Activated T-cell treated with anti-CD3 and anti-CD28 coated beads, Interleukin-2, amount 50 U/mL, for 48 hours (primary cell): ENCODE measurements at regions not wholly inside any gene's neighbourhood (a gene's known extent, or its start where the extent isn't known, plus 50 kb on each side); places are given as distances from the start of the nearest gene placed in this dataset.
"Not testable (repeated sequence)": the region's sequence is repeated elsewhere in the genome, so short reads cannot be mapped to it uniquely, and the experiment has no call there.

Source experiments
- DNase-seq, 2 experiments: peaks; one replicate each; pipeline ENCODE4 v3.0.0-alpha.2; 2020

GRCh38 chr2:195289081-195289480, 367.9 kb upstream of the SLC39A10 start:
- DNase-seq, result no peak

- DNase-seq, result no peak
These were observed 377.1 kb upstream of the SLC39A10 start for GRCh38 chr2:195279840-195280427.

DNA sequence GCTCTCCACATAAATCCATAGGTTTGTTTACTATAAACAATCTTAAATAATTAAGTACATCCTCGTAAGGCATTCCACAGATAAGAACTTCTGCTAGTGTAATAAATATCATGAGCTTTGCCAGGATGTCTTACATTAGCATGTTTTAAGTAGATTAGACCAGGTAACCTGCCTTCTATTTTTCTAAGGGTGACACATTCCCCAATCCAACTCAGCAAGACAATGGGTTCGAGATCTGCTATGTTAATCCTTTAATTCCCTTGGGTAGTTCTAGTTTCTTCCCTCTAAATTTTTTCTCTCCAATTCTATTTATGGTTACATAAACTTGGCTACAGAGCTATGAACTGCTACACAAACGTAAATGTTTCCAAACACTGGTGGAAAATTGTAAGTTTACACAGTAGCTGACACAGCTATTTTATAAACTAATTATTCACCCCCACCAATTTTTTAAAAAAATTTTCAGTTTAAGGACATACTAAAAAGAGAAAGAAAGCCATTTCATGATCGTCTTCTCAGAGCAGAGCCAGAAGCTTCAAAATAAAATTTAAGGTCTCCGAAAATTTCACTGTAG, 386.5 kb upstream of the SLC39A10 start:
- no peak for DNase-seq

- DNase-seq, result no peak
These were observed 387.8 kb upstream of the SLC39A10 start for GRCh38 chr2:195269220-195269619.

GRCh38 chr2:195257979-195258378, 399.0 kb upstream of the SLC39A10 start:
- DNase-seq, result no peak

DNA sequence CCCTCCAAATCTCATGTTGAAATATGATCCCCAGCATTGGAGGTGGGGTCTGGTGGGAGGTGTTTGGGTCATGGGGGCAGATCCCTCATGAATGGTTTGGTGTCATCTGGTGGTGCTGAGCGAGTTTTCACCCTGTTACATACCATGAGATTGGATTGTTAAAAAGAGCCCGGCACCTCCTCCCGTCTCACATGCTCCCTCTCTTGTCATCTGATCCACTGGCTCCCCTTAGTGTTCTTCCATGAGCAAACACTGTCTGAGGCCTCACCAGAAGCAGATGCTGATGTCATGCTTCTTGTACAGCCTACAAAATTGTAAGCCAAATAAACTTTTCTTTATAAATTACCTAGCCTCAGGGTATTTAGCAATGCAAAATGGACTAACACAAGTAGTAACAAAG, 405.0 kb upstream of the SLC39A10 start:
- no peak for DNase-seq

- no peak for DNase-seq
These were observed 405.8 kb upstream of the SLC39A10 start for GRCh38 chr2:195251214-195251613.

DNA sequence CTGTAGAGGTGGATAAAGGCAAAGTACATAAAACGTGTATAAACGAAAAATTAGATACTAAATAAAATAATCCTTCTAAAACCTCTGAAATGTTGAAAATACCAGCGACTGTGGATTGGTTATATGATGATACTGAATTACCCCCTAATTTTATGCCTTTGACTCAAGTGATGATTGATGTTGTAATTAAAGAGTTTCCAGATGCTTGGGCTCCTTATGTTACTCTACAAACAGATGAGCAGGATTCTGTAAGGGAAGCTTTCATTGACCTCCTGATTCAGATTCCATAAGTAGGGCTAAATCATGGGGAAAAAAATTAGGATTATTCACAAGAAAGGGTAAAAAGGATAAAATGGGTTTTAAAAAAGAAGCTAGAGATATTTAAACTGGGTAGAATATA, 418.2 kb upstream of the SLC39A10 start:
- DNase-seq, result no peak

DNA sequence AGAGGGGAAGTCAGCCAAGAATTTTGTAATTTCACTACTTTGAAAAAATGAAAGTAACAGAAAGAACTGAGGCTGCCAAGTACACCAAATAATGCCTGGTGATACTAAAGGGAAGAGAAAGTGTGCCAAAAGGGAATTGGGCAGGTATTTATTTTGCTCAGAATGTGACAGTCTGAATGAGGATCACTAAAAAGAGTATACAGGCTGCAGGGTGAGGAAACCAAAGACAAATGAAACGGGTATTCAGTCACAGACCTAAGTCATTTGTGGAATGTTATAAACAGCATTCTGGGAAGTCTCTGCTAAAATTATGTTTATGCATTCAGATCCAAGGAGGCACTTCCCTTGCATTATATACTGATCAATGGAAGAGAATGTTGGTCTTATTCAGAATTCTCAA, 418.6 kb upstream of the SLC39A10 start:
- DNase-seq, result no peak

GRCh38 chr2:195228547-195228946, 428.5 kb upstream of the SLC39A10 start:
- not testable (repeated sequence) for DNase-seq

DNA sequence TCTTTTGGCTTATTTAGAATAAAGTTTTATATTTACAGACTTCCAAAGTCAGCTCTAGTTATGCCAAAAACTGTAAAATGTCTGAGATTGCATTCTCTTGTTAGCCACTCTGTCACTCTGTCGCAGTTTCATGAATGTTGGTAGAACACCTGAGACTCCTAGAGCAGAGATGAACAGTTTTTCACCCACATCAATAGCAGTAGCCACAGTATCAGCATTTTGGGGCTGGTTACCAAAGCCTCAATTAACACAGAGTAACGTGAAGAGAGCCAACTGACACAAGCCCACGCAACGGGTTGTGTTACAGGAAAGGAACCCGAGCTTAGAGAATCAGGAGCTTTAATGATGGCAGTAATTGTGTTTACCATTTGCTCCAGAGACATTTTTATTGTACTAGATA, 443.0 kb upstream of the SLC39A10 start:
- DNase-seq, result no peak

DNA sequence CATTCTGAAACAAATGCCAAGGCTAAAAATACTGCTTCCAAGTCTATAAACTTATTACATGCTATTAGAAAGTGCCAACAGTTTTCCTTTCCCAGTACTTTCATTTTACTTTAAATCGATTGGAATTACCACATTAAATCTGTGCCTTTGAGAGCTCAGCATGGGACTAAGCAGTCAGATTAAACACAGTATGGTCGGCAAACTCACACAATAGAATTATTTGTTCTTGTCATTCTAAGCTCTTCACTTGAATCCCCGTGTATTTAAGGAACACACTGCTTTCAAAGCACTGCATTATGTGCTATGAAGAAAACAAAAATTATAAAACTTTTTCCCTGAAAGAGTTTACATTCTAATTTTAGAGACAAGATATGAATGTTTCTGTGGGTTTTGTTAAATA, 444.4 kb upstream of the SLC39A10 start:
- DNase-seq, result no peak

DNA sequence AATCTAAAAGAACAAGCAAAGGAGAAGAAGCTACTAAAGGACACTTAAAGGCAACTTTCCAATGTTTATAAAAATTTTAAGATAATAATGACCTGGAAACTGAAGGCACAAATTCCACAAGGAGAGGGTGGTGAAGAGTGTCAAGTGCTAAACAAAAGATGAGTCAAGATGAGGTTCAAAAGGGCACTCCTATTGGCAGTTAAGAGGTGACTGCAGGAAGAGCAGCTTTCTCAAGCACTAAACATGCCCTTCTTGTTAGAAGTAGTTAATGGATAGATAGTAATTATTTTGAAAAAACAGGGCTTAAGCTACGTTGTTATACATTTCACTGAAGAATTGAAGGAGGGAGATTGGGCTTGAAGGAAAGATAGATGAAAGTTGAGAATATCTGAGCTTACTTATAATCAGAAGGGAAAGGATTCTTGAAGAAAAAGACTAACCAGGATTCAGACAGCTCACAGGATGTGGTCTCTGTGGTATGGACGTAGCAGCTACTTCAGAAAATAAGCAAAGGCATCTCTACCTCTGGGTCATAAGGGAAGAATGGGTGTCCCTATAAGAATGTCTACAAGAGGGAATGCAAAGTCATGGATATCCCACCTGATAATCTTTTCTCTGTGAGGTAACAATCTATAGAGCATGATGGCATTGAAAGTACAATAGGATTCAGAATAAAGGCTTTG, 454.7 kb upstream of the SLC39A10 start:
- no peak for DNase-seq

- DNase-seq, result no peak
These were observed 457.2 kb upstream of the SLC39A10 start for GRCh38 chr2:195199864-195200263.

DNA sequence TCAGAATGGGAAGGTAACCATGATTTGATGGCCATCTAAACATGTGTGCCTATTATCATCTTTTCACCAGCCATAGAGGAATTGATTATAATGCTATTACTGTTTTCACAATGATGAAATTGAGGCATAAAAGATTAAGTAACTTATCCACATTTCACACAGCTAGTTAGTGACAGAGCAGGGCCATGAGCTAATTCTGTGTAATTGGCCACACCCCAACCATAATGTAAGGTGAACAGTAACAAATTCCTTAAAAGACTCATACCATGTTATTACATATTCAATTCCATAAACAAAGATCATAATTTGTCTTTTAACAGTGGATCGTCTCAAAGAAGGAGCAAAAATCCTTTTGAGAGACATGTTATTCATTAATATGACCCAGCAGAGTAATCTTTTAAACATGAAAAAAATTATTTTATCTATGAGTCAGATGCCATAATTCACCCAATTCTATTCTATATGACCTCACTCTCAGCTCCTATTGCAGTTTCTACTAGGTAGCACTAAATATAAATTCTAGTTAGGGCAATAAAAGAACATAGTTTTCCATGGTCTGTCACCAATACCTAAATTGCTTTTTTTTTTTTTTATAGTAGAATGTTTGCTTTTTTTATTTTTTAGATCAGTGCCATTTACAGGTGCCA, 475.8 kb upstream of the SLC39A10 start:
- no peak for DNase-seq

DNA sequence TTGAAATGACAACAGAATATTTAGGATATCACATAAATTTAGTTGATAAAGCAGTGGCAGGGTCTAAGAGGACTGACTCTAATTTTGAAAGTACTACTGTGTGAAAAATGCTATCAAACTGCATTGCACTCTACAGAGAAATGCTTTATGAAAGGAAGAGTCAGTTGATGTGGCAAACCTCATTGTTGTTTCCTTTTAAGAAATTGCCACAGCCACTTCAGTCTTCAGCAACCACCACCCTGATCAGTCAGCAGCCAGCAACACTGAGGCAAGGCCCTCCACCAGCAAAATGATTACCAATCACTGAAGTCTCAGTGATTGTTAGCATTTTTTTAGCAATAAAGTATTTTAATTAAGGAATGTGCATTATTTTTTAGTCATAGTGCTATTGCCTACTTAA, 488.7 kb upstream of the SLC39A10 start:
- no peak for DNase-seq

- no peak for DNase-seq
These were observed 492.1 kb upstream of the SLC39A10 start for GRCh38 chr2:195164930-195165329.

GRCh38 chr2:195162918-195163317, 494.1 kb upstream of the SLC39A10 start:
- no peak for DNase-seq

- no peak for DNase-seq
These were observed 494.8 kb upstream of the SLC39A10 start for GRCh38 chr2:195162194-195162593.

DNA sequence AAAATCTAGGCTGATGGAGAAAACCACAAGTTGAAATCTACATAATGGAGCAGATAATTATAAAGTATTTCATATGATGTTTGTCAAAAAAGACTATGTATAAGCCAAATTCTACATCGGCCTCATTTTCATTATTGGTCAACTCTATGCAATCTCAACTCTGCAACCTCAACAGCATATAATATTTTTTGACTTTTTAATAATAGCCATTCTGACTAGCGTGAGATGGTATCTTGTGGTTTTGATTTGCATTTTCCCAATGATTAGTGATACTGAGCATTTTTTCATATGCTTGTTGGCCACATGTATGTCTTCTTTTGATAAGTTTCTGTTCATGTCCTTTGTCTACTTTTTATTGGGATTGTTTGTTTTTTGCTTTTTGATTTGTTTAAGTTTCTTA, 496.1 kb upstream of the SLC39A10 start:
- DNase-seq, result no peak

GRCh38 chr2:195151711-195152110, 505.3 kb upstream of the SLC39A10 start:
- DNase-seq, result no peak

GRCh38 chr2:195150819-195151218, 506.2 kb upstream of the SLC39A10 start:
- DNase-seq, result no peak

- no peak for DNase-seq
These were observed 509.0 kb upstream of the SLC39A10 start for GRCh38 chr2:195148004-195148403.
